ENCODE measurements at regions not wholly inside any gene's neighbourhood (a gene's known extent, or its start where the extent isn't known, plus 50 kb on each side); places are given as distances from the start of the nearest gene placed in this dataset.

GRCh38 chr15:24733659-24734058 lies 58.1 kb downstream of the NPAP1 start:
- TF ChIP-seq CTCF (conservative IDR thresholded peaks at IDR 0.05), result no peak
- no peak overlapping the region for H3K27ac ChIP-seq

GRCh38 chr15:24734396-24734795 lies 58.8 kb downstream of the NPAP1 start:
- no peak for TF ChIP-seq CTCF (conservative IDR thresholded peaks at IDR 0.05)
- H3K27ac ChIP-seq, result no peak overlapping the region

- no peak overlapping the region for H3K27ac ChIP-seq
- no peak for TF ChIP-seq CTCF (conservative IDR thresholded peaks at IDR 0.05)
These were observed 69.7 kb downstream of the NPAP1 start for GRCh38 chr15:24745290-24745689.

GRCh38 chr15:24746094-24746493 lies 70.5 kb downstream of the NPAP1 start:
- H3K27ac ChIP-seq, result no peak overlapping the region
- TF ChIP-seq CTCF (conservative IDR thresholded peaks at IDR 0.05), result no peak

GRCh38 chr15:24747376-24747775 lies 71.8 kb downstream of the NPAP1 start:
- no peak overlapping the region for H3K27ac ChIP-seq
- TF ChIP-seq CTCF (conservative IDR thresholded peaks at IDR 0.05), result no peak

- H3K27ac ChIP-seq, result no peak overlapping the region
- TF ChIP-seq CTCF (conservative IDR thresholded peaks at IDR 0.05), result no peak
These were observed 73.4 kb downstream of the NPAP1 start for GRCh38 chr15:24748812-24749439.

GRCh38 chr15:24752354-24752753 lies 76.8 kb downstream of the NPAP1 start:
- no peak overlapping the region for H3K27ac ChIP-seq
- no peak for TF ChIP-seq CTCF (conservative IDR thresholded peaks at IDR 0.05)

Measured in VCaP (cell line).